NCI-H526 (cell line): ENCODE measurements at regions not wholly inside any gene's neighbourhood (a gene's known extent, or its start where the extent isn't known, plus 50 kb on each side); places are given as distances from the start of the nearest gene placed in this dataset.

Experiments
- DNase-seq, 2 experiments: peaks; one replicate each; lab custom pipeline; 2025; lab: John Stamatoyannopoulos, UW

DNA sequence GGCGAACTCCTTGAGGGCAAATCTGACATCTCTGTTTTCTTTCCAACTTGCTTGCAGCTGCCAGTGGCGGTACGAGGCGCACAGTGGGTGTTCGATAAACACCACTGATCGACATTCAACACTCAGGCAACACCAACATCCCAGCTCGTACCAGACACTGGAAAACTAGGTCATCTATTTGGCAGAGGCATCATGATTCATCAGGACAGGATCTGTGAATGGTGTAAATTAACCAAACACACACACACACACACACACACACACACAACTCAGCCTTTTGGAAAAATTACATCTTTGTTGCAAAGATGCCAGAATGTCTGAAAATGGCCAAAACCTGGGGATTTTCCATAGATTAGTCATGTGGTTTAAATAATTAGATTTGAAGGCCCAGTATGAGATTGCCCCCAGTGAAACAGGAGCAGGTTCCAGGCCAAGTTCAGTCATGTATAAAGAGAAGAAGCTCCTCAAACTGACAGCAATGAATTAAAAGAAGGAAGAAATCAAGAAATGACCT is 150.5 kb upstream of the NCKAP5 start:
- DNase-seq: no peak

DNA sequence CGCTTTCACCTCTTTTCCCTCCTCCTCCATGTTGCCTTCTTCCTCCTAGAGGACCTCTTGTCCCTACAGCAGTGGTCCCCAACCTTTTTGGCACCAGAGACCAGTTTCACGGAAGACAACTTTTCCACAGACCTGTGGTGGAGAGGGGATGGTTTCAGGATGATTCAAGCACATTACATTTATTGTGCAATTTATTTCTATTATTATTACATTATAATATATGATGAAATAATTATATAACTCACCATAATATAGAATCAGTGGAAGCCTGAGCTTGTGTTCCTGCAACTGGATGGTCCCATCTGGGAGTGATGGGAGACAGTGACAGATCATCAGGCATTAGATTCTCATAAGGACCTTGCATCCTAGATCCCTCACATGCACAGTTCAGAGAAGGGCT is 152.2 kb upstream of the NCKAP5 start:
- no peak for DNase-seq

DNA sequence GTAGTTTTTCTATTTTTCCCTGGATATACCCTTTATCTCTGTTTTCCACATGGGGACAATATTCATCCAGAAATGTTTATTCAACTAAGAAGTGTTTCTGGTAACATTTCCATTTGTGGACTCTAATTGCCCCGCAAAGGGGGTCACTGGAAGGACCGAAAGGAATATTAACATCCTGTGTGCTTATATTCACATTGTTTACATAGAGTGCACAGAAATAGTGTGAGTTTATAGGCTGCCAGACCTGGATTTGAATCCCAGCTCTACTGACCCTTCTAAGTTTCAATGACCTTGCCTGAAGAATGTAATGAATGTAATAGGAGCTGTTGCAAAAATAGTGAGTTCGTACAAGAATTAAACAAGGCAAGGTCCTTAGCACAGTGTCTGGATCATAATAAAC is 152.9 kb upstream of the NCKAP5 start:
- DNase-seq: no peak

DNA sequence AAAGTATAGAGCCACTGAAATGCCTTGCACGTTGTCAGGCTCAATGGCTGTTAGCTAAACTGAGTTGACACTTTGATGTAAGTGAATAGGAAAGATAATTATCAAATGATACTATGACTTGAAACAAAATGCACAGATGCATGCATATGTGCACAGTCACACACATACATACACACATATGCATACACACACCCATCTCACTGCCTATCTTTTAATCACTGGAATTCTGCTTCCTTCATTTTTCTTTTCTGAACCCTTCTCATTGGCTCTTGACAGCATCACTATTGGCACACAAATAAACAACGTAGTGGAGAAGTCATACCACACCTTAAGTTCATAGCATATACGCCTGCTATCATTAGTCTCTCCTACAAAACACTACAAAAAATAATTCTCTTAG is 154.9 kb upstream of the NCKAP5 start:
- no peak for DNase-seq

DNA sequence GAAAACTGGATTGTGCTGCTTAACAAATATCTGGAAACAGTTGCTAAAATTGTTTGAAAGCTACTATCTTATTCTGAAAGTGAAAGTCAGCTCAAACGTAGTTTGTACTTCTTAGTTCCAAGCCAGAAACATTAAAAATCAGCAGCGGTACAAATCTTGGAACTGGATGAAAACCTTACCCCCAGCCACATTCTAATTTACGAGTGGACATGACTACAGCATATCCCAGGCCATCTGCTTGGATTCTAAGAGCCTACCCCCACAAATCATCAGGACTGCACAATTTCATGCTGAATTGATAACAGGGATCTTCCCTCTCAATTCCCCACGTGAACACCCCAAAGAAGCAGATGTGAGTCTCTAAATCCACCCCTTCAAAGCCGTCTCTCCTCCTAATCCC is 158.7 kb upstream of the NCKAP5 start:
- no peak for DNase-seq

DNA sequence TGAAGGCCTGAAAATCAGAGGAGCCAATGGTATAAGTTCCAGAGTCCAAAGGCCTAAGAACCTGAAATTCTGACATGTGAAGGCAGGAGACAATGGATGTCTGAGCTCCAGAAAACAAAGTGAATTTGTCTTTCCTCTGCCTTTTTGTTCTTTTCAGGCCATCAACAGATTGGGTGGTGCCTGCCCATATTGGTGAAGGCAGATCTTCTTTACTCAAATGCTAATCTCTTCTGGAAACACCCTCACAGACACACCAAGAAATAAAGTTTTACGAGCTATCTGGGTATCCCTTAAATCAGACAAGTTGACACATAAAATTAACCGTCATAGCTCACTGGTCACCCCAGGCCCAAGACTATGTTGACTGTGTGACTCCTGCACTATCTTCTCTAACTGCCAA is 163.8 kb upstream of the NCKAP5 start:
- no peak for DNase-seq

DNA sequence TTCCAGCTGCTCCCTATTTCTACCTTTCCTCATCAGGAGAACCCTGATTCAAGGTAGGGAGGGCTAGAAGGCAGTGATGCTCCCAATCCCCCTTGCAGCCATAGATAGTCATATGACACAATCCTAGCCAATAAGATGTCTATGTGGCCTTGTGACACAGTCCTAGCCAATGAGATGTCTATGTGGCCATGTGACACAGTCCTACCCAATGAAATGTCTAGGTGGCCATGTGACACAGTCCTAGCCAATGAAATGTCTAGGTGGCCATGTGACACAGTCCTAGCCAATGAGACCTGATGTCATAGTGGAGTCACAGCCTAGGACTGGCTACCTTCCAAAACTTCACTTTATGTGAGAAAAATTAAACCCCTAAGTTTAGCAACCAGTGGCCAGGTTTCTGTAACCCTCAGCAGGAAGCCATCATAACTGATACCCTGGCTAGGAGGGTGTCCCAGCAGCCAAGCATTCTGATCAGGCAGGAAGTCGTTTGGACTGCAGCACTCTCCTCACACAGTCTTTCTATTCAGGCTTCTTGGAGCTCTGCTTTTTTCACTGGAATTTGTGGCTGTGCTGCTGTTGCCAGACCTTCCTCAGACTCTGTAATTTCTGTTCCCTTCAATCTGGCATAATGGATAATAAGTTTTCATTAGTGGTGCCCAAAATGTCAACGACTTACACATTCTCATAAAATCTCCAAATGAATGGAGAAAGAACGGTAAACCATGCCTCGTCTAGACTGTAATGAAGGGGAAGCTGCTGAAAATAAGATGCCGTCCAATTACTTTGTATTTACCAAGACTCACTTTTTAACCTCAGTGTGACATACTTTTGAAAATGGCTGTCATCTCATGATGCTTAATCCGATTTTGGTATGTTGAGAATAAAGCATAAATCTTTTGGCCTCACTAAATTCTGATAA is 165.0 kb upstream of the NCKAP5 start:
- DNase-seq: no peak

DNA sequence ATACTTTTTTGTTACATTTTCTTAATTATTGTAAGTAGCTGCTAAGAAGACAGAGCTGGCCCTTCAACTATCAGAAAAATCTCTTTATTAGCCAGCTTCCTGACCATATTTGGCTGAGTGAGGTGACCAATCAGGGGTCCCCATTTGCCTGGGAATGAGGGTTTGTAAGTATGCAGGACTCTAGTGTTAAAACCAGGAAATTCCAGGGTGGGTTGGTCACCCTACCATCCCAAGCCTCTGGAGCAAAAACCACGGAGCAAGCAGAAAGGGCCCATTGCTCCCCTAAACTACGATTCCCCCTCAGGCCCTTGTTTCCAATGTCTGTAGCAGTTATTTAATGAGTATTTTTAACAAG is 165.6 kb upstream of the NCKAP5 start:
- no peak for DNase-seq

DNA sequence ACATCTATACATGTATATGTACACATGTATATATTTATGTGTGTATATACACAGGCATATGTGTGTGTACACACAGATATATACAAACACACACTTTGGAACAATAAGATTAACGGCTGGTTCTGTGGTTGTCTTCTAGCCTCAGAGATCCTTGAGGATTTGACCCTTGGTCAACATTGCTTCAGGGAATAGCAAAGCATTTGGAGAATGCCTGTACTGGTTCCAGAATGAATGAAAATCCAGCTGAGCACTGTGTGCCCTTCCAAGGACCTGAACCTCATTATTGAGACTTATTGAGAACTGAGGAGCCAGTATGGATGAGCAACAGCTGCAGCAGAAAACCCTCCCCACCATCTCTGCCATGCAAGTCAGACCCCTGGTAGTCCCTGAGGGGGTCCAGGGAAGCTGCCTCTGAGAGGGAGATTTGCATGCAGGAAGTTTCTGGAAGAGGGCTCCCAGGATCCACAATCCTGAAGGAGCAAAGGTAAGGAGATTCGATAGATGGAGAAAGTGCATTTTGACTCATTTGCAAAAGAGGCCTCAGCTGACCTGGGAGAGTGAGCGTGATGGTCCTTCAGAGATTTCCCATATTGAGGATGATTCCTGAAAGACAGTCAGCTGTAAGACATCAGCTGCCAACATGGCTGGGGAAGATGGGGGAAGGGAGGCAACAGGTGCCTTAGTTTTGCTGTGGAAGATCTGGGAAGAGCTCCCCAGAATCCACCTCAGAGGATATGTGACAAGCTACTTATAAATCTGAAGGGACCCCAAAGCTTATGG is 166.6 kb upstream of the NCKAP5 start:
- no peak for DNase-seq

DNA sequence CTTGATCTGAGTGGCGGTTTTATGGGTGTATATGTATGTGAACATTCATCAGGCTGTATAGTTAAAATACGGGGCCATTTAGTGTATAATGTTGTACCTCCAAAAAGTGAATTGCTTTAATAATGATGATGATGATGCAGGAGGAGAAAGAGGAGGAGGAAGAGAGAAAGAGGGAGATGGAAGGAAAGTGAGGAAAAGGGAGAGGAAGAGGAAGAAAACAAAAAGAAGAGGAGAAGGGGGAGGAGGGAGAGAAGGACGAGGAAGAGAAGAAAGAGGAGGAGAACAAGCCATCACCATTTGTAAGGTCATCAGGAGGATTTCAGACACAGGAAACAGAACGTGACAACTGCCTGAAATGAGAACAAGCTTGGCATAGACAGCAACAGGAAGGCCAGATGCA is 168.4 kb upstream of the NCKAP5 start:
- DNase-seq: no peak

DNA sequence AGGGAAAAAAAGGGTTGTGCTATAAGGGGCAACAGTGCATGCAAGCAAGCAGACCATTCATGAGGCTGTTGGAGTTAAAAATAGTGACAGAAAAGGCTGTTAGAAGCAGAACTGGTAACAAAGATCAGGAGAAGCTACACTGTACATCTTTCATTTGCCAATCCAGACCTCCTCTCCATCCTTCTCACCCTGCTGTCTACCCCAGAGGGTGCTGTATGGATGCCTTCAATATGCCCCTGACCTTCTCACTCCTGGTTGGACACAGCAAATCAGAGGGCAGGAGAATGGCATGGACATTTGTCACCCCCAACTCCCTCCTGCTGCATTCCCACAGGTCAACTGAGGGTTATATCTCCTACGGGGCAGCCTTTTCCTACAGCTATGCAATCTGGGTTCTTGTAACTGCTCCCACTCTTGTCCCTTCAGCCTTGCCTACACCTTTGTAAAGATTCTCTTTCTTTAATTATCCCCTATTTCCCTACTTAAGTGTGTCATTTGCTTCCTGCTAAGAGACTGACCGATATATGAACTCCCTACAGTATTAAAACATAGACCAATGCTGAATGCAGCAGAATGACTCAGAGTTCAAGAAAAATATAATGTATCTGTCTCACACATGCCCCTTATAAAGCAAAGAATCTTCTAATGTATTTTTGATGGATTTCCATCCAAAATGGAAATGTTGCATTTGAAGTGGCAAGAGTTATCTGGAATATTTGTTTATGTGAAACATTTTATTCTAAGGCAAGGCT is 169.2 kb upstream of the NCKAP5 start:
- DNase-seq: no peak

DNA sequence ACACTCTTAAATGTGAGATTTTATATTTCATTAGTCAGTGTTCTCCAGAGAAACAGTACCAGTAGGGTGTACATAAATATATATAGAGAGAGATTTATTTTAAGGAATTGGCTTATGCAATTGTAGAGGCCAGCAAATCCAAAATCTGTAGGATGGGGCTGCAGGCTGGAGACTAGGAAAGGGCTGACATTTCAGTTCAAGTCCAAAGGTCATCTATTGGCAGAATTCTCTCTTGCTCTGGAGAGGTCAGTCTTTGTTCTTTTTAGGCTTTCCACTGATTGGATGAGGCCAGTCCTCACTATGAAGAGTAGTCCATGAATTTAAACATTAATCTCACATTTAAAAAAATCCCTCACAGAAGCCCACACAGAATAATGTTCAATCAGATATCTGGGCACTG is 170.8 kb upstream of the NCKAP5 start:
- DNase-seq: no peak

DNA sequence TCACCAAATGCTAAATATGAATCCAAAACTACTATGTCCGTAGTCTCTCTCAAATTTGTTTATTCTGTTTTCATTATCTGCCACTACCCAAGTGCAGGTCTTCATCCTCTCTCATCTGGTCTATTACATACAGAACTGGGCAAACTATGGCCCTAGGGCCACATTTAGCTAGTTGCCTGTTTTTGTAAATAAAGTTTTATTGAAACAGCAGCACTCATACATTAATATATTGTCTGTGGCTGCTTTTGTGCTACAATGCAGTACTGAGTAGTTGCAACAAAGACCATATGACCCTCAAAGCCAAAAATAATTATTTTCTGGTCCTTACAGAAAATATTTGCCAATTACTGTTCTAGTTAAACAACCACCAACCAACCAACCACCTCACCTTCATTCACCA is 172.2 kb upstream of the NCKAP5 start:
- DNase-seq: no peak

DNA sequence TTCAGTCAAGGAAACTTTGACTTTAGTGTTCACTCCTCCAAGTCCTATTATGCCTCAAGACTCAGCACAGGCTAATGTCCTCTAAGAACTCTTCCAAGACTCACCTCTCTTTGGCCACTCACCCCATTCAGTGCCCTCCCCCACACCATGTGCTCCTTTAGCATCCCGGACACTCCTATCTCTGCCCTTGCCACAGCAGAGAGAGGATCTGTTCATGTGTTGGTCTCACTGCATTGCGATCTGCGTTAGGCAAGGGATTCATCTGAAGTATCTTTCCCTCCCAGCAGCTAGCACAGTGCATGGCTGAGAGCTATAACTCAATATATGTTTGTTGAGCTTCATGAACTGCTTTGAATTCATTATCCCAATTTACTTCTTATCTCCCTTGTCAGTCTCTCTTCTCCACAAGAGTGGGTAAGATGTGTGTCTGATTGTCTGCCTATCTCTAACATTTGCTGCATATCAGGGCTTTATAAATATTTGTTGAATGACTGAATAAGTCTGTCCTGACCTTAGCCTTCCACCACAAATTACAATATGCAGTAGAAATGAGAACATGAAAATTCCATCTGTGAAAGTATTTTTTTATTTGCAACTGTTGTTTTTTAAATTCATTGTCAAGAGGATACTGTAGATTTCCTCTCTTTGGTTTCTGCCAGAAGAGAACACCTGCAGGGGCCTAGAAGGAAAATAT is 179.9 kb upstream of the NCKAP5 start:
- DNase-seq: peak in 1 of 2 experiments; percentile 9

DNA sequence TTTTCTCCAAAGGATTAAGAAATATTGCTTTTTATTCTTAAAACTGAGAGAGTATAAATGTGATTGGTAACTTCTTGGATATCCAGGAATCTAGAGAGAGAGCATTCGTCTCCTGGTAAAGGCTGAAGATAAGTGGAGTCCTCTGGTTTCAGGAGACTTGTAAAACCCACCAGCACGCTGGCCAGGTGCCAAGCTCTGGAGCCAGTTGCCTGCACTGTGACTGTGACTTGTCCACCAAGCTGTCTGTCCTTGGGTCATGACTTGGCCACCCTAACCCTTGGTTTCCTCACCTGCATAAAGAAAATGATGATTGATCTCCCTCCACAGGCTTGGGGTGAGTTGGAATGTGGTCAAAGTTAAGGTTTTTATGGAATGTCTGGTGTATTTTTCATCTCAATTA is 185.4 kb upstream of the NCKAP5 start:
- DNase-seq: peak in 1 of 2 experiments; percentile 2

DNA sequence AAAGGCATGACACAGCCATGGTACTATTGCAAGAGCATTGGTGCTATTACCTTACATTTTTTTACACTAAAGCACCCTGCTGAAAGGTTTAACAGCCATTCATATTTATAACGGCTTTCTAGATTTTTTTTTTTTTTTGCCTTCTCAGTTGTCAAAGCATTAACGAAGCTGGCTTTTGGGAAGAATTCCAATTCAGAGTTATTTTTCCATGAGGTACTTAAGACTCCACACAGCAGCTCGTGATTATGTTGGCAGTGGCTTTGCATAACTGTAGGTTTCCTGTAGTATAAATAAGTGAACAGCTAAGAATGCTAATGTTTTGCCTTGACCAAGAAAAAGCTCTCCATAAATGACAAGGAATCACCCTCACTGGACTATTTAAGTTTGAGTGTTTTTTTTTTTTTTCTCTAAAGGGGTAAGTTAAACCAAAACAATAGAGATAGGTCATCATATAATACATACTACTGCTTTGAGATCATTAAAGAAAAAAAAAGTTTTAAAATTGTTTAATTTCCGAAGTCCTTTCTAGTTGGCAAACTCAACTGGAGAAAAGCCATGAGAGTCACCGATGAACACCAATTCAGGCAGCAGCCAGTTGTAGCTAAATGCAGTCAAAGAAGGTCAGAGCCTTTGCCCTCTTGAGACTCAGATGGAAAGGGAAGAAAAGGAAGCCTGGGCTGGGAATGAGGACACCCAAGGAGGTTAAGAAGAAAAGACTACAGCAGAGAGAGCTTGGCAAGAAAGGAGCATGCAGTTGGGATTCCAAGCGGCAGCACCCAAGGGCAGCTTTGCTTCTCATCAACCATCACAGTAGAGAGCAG is 187.4 kb upstream of the NCKAP5 start:
- DNase-seq: peak; percentile 10 to 19

DNA sequence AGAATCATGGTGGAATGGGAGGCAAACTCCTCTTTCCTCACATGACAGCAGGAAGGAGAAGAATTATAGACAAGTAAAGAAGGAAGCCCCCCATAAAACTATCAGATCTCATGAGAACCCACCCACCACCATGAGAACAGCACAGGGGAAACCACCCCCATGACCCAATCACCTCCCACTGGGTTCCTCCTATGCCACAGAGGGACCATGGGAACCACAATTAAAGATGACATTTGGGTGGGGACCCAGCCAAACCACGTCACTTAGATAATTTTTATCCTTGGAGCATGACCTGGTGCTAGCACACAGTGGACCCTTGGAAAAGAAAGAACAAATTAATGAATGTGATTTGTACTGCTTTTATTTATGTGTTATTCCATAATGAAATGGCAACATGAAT is 188.6 kb upstream of the NCKAP5 start:
- DNase-seq: no peak

DNA sequence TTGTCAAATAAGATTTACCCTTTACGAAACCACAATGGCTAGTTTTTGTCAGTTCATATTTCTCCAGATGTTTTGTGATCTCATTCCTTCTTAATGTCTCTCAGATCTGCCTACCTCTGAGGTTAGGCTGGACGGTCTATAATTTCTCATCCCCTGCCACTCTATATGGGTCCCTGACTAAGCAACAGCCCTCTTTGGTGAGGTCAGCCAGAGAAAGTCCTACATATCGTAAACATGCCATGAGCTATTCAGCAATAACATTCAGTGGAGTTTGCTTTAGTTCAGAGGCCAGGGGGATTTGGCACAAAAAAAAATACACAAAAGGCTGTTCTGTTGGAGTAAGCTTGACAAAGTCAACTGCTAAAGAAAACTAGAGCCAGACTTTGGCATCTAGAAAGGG is 192.1 kb upstream of the NCKAP5 start:
- no peak for DNase-seq

DNA sequence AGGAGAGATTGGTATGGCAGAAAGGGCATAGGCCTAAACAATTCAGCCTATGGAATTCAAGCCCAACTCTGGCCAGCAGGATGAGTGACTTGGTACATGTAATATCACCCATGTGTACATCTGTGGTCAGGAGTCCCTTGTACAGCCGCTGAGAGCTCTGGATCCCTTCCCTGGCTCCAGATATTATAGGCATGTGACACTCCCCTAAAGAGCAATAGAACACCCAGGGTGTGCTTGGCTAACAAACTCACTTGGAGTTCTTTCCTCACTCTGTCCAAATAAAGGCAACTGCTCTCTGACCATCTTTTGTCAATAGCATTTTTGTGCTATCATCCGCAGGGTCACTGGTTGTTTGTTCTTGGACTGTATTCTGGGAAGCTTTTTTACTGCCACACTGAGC is 197.4 kb upstream of the NCKAP5 start:
- no peak for DNase-seq

DNA sequence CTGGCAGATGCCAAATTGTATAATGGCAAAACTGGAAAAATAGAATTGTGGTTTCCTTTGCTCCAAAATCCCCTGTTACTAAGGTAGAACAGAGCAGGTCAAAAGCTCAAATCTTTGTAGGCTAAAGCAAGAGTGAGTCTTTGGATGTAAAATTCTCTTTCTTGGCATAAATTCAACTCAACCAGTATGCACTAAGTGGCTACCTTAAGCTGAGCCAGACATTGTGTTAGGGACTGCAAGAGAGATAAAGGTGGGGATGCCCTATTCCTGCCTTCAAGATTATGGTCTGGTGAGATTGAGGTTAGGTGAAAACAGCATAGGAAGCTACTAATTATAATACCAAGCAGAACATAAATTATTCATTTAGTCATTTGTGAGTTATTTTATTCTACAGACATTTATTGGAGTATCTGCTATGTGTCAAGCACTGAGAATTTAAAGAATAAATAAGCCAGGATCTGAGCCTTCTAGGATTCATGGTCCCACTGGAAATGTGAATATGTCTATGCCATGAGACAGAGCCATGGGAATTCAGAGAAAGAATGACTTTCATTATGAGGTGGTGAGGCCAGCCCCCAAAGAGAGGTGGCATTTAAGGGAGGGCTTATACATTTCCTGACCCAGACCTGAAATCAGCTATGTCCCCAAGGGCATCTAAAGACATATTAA is 198.0 kb upstream of the NCKAP5 start:
- DNase-seq: no peak
